ENCODE measurements at regions not wholly inside any gene's neighbourhood (a gene's known extent, or its start where the extent isn't known, plus 50 kb on each side); places are given as distances from the start of the nearest gene placed in this dataset.

- DNase-seq (ENCODE audit: low spot score) = no peak
Observed at GRCh38 chr22:47718337-47718736, 955.9 kb downstream of the TBC1D22A start.

GRCh38 chr22:47716890-47717615 lies 954.6 kb downstream of the TBC1D22A start:
- no peak for DNase-seq (ENCODE audit: low spot score)

GRCh38 chr22:47715866-47716578 lies 953.6 kb downstream of the TBC1D22A start:
- DNase-seq (ENCODE audit: low spot score) = no peak

GRCh38 chr22:47713941-47714340 lies 951.5 kb downstream of the TBC1D22A start:
- DNase-seq (ENCODE audit: low spot score) = no peak

- DNase-seq (ENCODE audit: low spot score) = no peak
Observed at GRCh38 chr22:47710135-47710534, 947.7 kb downstream of the TBC1D22A start.

- DNase-seq (ENCODE audit: low spot score) = no peak
Observed at GRCh38 chr22:47705350-47705749, 942.9 kb downstream of the TBC1D22A start.

GRCh38 chr22:47698906-47699305 lies 936.5 kb downstream of the TBC1D22A start:
- no peak for DNase-seq (ENCODE audit: low spot score)

- DNase-seq (ENCODE audit: low spot score) = no peak
Observed at GRCh38 chr22:47697861-47698260, 935.4 kb downstream of the TBC1D22A start.

GRCh38 chr22:47696776-47697175 lies 934.3 kb downstream of the TBC1D22A start:
- DNase-seq (ENCODE audit: low spot score) = no peak

- DNase-seq (ENCODE audit: low spot score) = no peak
Observed at GRCh38 chr22:47695176-47695575, 932.7 kb downstream of the TBC1D22A start.

GRCh38 chr22:47694536-47695130 lies 932.2 kb downstream of the TBC1D22A start:
- DNase-seq (ENCODE audit: low spot score) = no peak

- DNase-seq (ENCODE audit: low spot score) = no peak
Observed at GRCh38 chr22:47693606-47694005, 931.2 kb downstream of the TBC1D22A start.

- DNase-seq (ENCODE audit: low spot score) = no peak
Observed at GRCh38 chr22:47692811-47693210, 930.4 kb downstream of the TBC1D22A start.

GRCh38 chr22:47691152-47691895 lies 928.9 kb downstream of the TBC1D22A start:
- DNase-seq (ENCODE audit: low spot score) = no peak

- no peak for DNase-seq (ENCODE audit: low spot score)
Observed at GRCh38 chr22:47690586-47690985, 928.1 kb downstream of the TBC1D22A start.

- DNase-seq (ENCODE audit: low spot score) = no peak
Observed at GRCh38 chr22:47690166-47690565, 927.7 kb downstream of the TBC1D22A start.

- DNase-seq (ENCODE audit: low spot score) = no peak
Observed at GRCh38 chr22:47687776-47688175, 925.3 kb downstream of the TBC1D22A start.

GRCh38 chr22:47687346-47687655 lies 924.9 kb downstream of the TBC1D22A start:
- no peak for DNase-seq (ENCODE audit: low spot score)

GRCh38 chr22:47686594-47687345 lies 924.3 kb downstream of the TBC1D22A start:
- DNase-seq (ENCODE audit: low spot score) = no peak

GRCh38 chr22:47681411-47682165 lies 919.1 kb downstream of the TBC1D22A start:
- no peak for DNase-seq (ENCODE audit: low spot score)

GRCh38 chr22:47678636-47679287 lies 916.3 kb downstream of the TBC1D22A start:
- no peak for DNase-seq (ENCODE audit: low spot score)
